Cardiac fibroblast (primary cell): ENCODE measurements at regions not wholly inside any gene's neighbourhood (a gene's known extent, or its start where the extent isn't known, plus 50 kb on each side); places are given as distances from the start of the nearest gene placed in this dataset.

Experiments used
- DNase-seq, 2 donors: peaks; one replicate each; pipeline versions ENCODE4 v3.0.0 to v3.0.0-alpha.2; 2010; ENCODE audit warnings: low read depth in 2 of 2
- H3K4me3 ChIP-seq, 2 donors: replicated peaks in 1 of 2; 1 replicate in 1 of 2; 2 replicates in 1 of 2; pipeline ENCODE4 v1.5.1; 2011; ENCODE audit warnings: low read depth in 2 of 2, low read length in 2 of 2, mild to moderate bottlenecking in 2 of 2, moderate library complexity in 1 of 2
- CTCF ChIP-seq: IDR thresholded peaks from one replicate; pipeline ENCODE4 v1.5.1; 2011; ENCODE audit warnings: low read depth, mild to moderate bottlenecking, low read length, inconsistent platforms

- DNase-seq = no peak
- TF ChIP-seq CTCF = no peak
- H3K4me3 ChIP-seq = no peak overlapping the region
These were observed 202.0 kb upstream of the COBL start for GRCh38 chr7:51518646-51519045.

GRCh38 chr7:51517187-51517586 is 200.6 kb upstream of the COBL start:
- no peak for DNase-seq
- no peak overlapping the region for H3K4me3 ChIP-seq
- TF ChIP-seq CTCF = no peak

GRCh38 chr7:51501620-51502019 is 185.0 kb upstream of the COBL start:
- TF ChIP-seq CTCF = no peak
- DNase-seq = no peak
- no peak overlapping the region for H3K4me3 ChIP-seq

- H3K4me3 ChIP-seq = no peak overlapping the region
- DNase-seq = no peak
- TF ChIP-seq CTCF = no peak
These were observed 166.4 kb upstream of the COBL start for GRCh38 chr7:51482976-51483375.

GRCh38 chr7:51481421-51481820 is 164.8 kb upstream of the COBL start:
- no peak for TF ChIP-seq CTCF
- no peak overlapping the region for H3K4me3 ChIP-seq
- DNase-seq = no peak

- no peak for DNase-seq
- TF ChIP-seq CTCF = no peak
- H3K4me3 ChIP-seq = no peak overlapping the region
These were observed 161.2 kb upstream of the COBL start for GRCh38 chr7:51477819-51478218.

GRCh38 chr7:51477323-51477722 is 160.7 kb upstream of the COBL start:
- no peak for DNase-seq
- no peak for TF ChIP-seq CTCF
- no peak overlapping the region for H3K4me3 ChIP-seq
